Panc1 (cell line): ENCODE measurements at regions not wholly inside any gene's neighbourhood (a gene's known extent, or its start where the extent isn't known, plus 50 kb on each side); places are given as distances from the start of the nearest gene placed in this dataset.

Experiments
- CTCF ChIP-seq: fragments of 450-650 bp; IDR thresholded peaks from 2 replicates; pipeline ENCODE4 v1.5.1; 2017; ENCODE audit warnings: mild to moderate bottlenecking
- POLR2AphosphoS5 ChIP-seq: IDR thresholded peaks from 2 replicates; pipeline ENCODE4 v1.6.1; 2012; ENCODE audit warnings: mild to moderate bottlenecking, low read depth, low read length, moderate library complexity
- SIN3A ChIP-seq: IDR thresholded peaks from 2 replicates; pipeline ENCODE4 v1.6.1; 2012; ENCODE audit warnings: low read depth, mild to moderate bottlenecking, low read length, moderate library complexity, borderline replicate concordance; ENCODE audit not compliant: insufficient read depth
- TCF7L2 ChIP-seq: IDR thresholded peaks from 2 replicates; pipeline ENCODE4 v1.6.1; 2011; ENCODE audit warnings: mild to moderate bottlenecking, low read depth, low read length, inconsistent platforms

- TF ChIP-seq TCF7L2 = no peak
- TF ChIP-seq CTCF = no peak
- no peak for TF ChIP-seq SIN3A
- TF ChIP-seq POLR2AphosphoS5 = no peak
These were observed 160.7 kb downstream of the NDUFA10 start for GRCh38 chr2:239864247-239865058.
